DND-41 (cell line): ENCODE measurements at regions not wholly inside any gene's neighbourhood (a gene's known extent, or its start where the extent isn't known, plus 50 kb on each side); places are given as distances from the start of the nearest gene placed in this dataset.

ENCODE experiments used
- ATAC-seq: fragments of 200-7000 bp; cut with Tn5 transposase; 3 replicates; pipeline ENCODE4 v1.9.1; 2021; ENCODE audit warnings: low read depth; ENCODE audit not compliant: insufficient read depth
- DNase-seq: peaks from one replicate; pipeline ENCODE4 v3.0.0-alpha.2; 2020
- H2AFZ ChIP-seq: 2 replicates; pipeline ENCODE4 v1.6.0; 2012; ENCODE audit warnings: low read depth, low read length
- H3K27ac ChIP-seq: 2 replicates; pipeline ENCODE4 v1.5.1; 2012; ENCODE audit warnings: low read length, inconsistent platforms
- H3K27me3 ChIP-seq: fragments of 200-600 bp; sonication (generic); 2 replicates; pipeline ENCODE4 v1.6.0; 2012; ENCODE audit warnings: low read length, mild to moderate bottlenecking, inconsistent platforms; ENCODE audit not compliant: insufficient read depth, poor library complexity
- H3K36me3 ChIP-seq: 2 replicates; pipeline ENCODE4 v1.5.1; 2012; ENCODE audit warnings: low read length, inconsistent platforms; ENCODE audit not compliant: insufficient read depth
- H3K4me1 ChIP-seq: 2 replicates; pipeline ENCODE4 v1.5.1; 2012; ENCODE audit warnings: mild to moderate bottlenecking, low read length; ENCODE audit not compliant: insufficient read depth
- H3K4me2 ChIP-seq: 2 replicates; pipeline ENCODE4 v1.6.0; 2012; ENCODE audit warnings: mild to moderate bottlenecking, moderate library complexity, low read length, inconsistent platforms; ENCODE audit not compliant: insufficient read depth
- H3K4me3 ChIP-seq, 2 experiments: fragments of 200-600 bp in 1 of 2; shearing (Covaris generic) in 1 of 2; 2 replicates each; pipeline ENCODE4 v1.5.1; 2012 to 2016; ENCODE audit warnings: inconsistent platforms in 2 of 2, low read length in 2 of 2, mild to moderate bottlenecking in 2 of 2, low read depth in 1 of 2, moderate library complexity in 1 of 2
- H3K79me2 ChIP-seq: 2 replicates; pipeline ENCODE4 v1.6.0; 2012; ENCODE audit warnings: low read length, inconsistent platforms; ENCODE audit not compliant: insufficient read depth
- H3K9ac ChIP-seq: 2 replicates; pipeline ENCODE4 v1.6.0; 2012; ENCODE audit warnings: low read depth, mild to moderate bottlenecking, inconsistent platforms, low read length, moderate library complexity
- H3K9me3 ChIP-seq: 2 replicates; pipeline ENCODE4 v1.5.1; 2012; ENCODE audit warnings: low read length, moderate library complexity, mild to moderate bottlenecking, inconsistent platforms; ENCODE audit not compliant: insufficient read depth, severe bottlenecking
- H4K20me1 ChIP-seq: 2 replicates; pipeline ENCODE4 v1.6.0; 2012; ENCODE audit warnings: low read length; ENCODE audit not compliant: insufficient read depth
- CTCF ChIP-seq: IDR thresholded peaks from 2 replicates; pipeline ENCODE4 v1.5.1; 2012; ENCODE audit warnings: borderline replicate concordance, low read length, moderate library complexity, mild to moderate bottlenecking; ENCODE audit not compliant: poor library complexity, severe bottlenecking; ENCODE audit errors: extremely low read depth
- EZH2 ChIP-seq: IDR thresholded peaks from 3 replicates; pipeline ENCODE4 v1.6.1; 2012; ENCODE audit warnings: borderline replicate concordance, low read depth, mild to moderate bottlenecking, moderate library complexity, low read length, inconsistent platforms; ENCODE audit not compliant: severe bottlenecking

- H3K79me2 ChIP-seq = no peaks in the 10 kb centered on the region
- no peak overlapping the region for H3K27ac ChIP-seq
- no peak overlapping the region for H3K4me3 ChIP-seq
- DNase-seq = no peak
- no peak overlapping the region for H2AFZ ChIP-seq
- no peak overlapping the region for H3K4me2 ChIP-seq
- no peak overlapping the region for H3K9ac ChIP-seq
- H3K36me3 ChIP-seq = no peaks in the 10 kb centered on the region
- no peak for ATAC-seq
- H3K9me3 ChIP-seq = peaks cover 5% of the 10 kb centered on the region
- H4K20me1 ChIP-seq = no peaks in the 10 kb centered on the region
- H3K4me1 ChIP-seq = no peaks in the 10 kb centered on the region
- peaks cover 8% of the 10 kb centered on the region for H3K27me3 ChIP-seq
- TF ChIP-seq EZH2 = no peak
- TF ChIP-seq CTCF = no peak
Measured at GRCh38 chr2:237205043-237205541, 119.4 kb downstream of the COPS8 start.

DNA sequence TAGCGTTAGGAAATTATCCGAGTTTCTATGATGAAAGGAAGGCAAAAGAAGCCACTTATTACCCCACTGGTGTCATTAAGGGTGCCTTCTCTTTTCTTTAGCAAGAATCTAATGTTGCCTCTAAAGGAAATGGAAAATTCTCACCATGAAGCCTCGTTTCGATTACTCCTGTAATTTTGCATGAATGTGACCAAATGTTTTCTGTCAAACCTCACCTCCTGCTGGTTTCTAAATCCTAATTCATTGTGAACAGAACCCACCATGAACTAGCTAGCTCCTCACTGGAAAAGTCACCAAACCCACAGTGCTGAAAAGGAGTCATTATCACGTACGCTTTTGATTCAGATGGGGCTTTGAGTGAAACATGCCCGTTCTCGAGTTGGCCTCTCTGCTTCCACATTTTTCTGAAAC, 119.9 kb downstream of the COPS8 start:
- H4K20me1 ChIP-seq = no peaks in the 10 kb centered on the region
- peaks cover under 1% of the 10 kb centered on the region for H3K9me3 ChIP-seq
- no peak overlapping the region for H3K27ac ChIP-seq
- no peak overlapping the region for H3K4me2 ChIP-seq
- DNase-seq (no peak), ATAC-seq (no peak)
- no peak overlapping the region for H2AFZ ChIP-seq
- no peak overlapping the region for H3K4me3 ChIP-seq
- TF ChIP-seq EZH2 (no peak), CTCF (no peak)
- peaks cover 13% of the 10 kb centered on the region for H3K27me3 ChIP-seq
- H3K36me3 ChIP-seq = no peaks in the 10 kb centered on the region
- no peaks in the 10 kb centered on the region for H3K4me1 ChIP-seq
- H3K9ac ChIP-seq = no peak overlapping the region
- no peaks in the 10 kb centered on the region for H3K79me2 ChIP-seq

DNA sequence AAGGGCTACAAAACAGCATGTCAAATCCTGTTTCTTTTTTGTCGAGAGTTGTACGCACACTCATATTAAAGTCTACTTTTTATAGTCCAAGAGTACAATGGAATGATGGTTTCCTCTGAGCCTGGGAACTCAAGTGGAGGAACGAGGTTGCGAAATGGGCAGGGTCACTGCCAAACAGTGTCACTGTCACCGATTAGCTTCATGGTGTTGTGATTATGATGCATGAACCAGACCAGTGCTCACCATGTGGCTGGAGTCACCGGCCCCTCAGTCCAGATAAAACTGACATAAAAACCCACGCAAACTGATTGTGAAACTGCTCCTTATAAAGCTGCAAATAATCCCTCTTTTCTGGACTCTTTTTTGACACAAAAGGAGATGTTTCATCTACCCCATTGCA, 122.0 kb downstream of the COPS8 start:
- TF ChIP-seq CTCF = no peak
- no peak overlapping the region for H3K9ac ChIP-seq
- no peaks in the 10 kb centered on the region for H3K4me1 ChIP-seq
- H3K4me2 ChIP-seq = no peak overlapping the region
- ATAC-seq = no peak
- peaks cover 13% of the 10 kb centered on the region for H3K27me3 ChIP-seq
- no peaks in the 10 kb centered on the region for H3K79me2 ChIP-seq
- no peak overlapping the region for H3K27ac ChIP-seq
- no peak overlapping the region for H2AFZ ChIP-seq
- H4K20me1 ChIP-seq = no peaks in the 10 kb centered on the region
- H3K36me3 ChIP-seq = no peaks in the 10 kb centered on the region
- DNase-seq = no peak
- H3K4me3 ChIP-seq = no peak overlapping the region
- H3K9me3 ChIP-seq = peaks cover 5% of the 10 kb centered on the region
